ENCODE measurements at regions not wholly inside any gene's neighbourhood (a gene's known extent, or its start where the extent isn't known, plus 50 kb on each side); places are given as distances from the start of the nearest gene placed in this dataset.

DNA sequence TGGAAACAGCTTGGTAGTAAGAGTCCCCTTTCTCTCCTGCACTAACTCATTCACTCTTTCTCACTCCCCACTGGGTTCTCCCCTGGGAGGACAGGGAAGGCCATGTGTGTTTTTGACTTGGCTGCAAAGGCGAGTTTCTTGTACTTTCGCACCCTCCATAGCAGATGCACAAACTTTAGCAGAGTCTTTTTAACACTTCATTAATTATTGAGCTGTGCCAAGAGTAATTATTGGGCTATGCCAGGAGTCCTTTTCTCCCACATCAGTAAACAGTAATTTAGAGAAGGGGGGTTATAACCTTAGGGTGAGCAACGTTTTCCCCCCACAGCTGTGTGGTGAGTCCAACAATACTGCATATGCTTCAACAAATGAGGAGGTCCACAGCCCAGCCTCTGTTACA, 224.4 kb upstream of the ATP11B start:
- Histone ChIP-seq H3K4me1 (ENCODE audit: insufficient read depth, low read length) (peaks cover 48% of the 10 kb centered on the region), H3K4me3 (ENCODE audit: low read length) (no peak overlapping the region), H3K36me3 (ENCODE audit: insufficient read depth, low read length) (no peaks in the 10 kb centered on the region)

DNA sequence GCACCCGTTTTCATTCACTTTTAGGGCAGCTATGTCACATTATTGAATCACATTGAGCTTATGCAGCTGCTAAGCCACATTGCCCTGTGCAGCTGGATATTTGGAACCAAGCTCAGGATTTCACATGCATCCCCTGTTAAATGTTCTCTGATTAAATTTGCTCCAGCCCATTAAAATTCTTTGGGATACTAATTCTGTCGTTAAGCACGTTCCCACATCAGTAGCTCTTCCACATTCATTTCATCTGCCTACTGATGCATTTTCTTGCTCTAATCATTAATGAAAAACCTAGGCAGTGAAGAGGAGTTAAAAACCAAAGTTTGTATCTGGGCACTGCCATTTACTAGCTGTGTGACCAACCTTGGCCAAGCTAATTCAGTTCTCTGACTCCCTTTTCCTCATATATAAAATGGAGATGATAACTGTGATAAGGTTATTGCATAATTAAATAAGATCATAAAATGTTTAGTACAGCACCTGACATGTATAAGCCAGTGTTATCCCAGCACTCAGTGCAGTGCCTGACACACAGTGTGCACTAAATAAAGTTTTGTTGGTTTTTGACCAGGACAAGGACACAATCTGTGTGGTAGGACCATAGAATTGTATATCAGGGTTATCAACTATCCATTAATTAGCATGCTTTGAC, 222.2 kb upstream of the ATP11B start:
- H3K9me3 ChIP-seq (ENCODE audit: low read length): peaks cover 8% of the 10 kb centered on the region
- no peaks in the 10 kb centered on the region for H3K27me3 ChIP-seq (ENCODE audit: insufficient read depth, low read length)
- H3K4me3 ChIP-seq (ENCODE audit: low read length): no peak overlapping the region
- H2AFZ ChIP-seq (ENCODE audit: low read depth, low read length): no peak overlapping the region
- no peaks in the 10 kb centered on the region for H3K36me3 ChIP-seq (ENCODE audit: insufficient read depth, low read length)
- H3K4me1 ChIP-seq (ENCODE audit: insufficient read depth, low read length): peaks cover 39% of the 10 kb centered on the region

More for the DNA sequence above, 224.4 kb upstream of the ATP11B start:
- H2AFZ ChIP-seq (ENCODE audit: low read depth, low read length): no peak overlapping the region
- H3K27me3 ChIP-seq (ENCODE audit: insufficient read depth, low read length): no peaks in the 10 kb centered on the region
- peaks cover 4% of the 10 kb centered on the region for H3K9me3 ChIP-seq (ENCODE audit: low read length)

DNA sequence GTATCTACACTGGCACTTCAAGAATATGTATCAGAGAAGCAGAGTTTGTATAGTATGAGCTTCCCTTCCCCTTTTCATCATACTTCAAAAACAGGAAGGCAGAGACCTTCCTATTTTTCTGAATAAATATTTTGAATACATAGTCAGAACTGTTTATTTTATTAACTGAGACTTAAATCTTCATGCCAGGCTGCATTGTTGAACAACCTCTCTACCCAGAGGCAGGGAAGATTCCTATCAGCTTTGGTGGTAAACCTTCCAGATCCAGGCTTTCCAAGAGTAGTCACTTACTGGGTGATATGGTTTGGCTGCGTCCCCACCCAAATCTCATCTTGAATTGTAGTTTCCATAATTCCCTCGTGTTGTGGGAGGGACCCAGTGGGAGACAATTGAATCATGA, 217.4 kb upstream of the ATP11B start:
- Histone ChIP-seq H3K4me3 (ENCODE audit: low read length) (no peak overlapping the region), H3K4me1 (ENCODE audit: insufficient read depth, low read length) (no peaks in the 10 kb centered on the region), H3K36me3 (ENCODE audit: insufficient read depth, low read length) (no peaks in the 10 kb centered on the region), H3K27me3 (ENCODE audit: insufficient read depth, low read length) (no peaks in the 10 kb centered on the region), H2AFZ (ENCODE audit: low read depth, low read length) (no peak overlapping the region), H3K9me3 (ENCODE audit: low read length) (peaks cover 9% of the 10 kb centered on the region)

GRCh38 chr3:182583545-182583944, 209.8 kb upstream of the ATP11B start:
- Histone ChIP-seq H3K36me3 (ENCODE audit: insufficient read depth, low read length) (no peaks in the 10 kb centered on the region), H3K9me3 (ENCODE audit: low read length) (peaks cover 2% of the 10 kb centered on the region), H3K4me3 (ENCODE audit: low read length) (no peak overlapping the region), H3K4me1 (ENCODE audit: insufficient read depth, low read length) (no peaks in the 10 kb centered on the region), H3K27me3 (ENCODE audit: insufficient read depth, low read length) (no peaks in the 10 kb centered on the region), H2AFZ (ENCODE audit: low read depth, low read length) (no peak overlapping the region)

- Histone ChIP-seq H3K27me3 (ENCODE audit: insufficient read depth, low read length) (no peaks in the 10 kb centered on the region), H2AFZ (ENCODE audit: low read depth, low read length) (no peak overlapping the region), H3K36me3 (ENCODE audit: insufficient read depth, low read length) (no peaks in the 10 kb centered on the region), H3K4me1 (ENCODE audit: insufficient read depth, low read length) (no peaks in the 10 kb centered on the region), H3K9me3 (ENCODE audit: low read length) (no peaks in the 10 kb centered on the region), H3K4me3 (ENCODE audit: low read length) (no peak overlapping the region)
Measured at GRCh38 chr3:182585532-182586150, 207.7 kb upstream of the ATP11B start.

- no peak overlapping the region for H3K4me3 ChIP-seq (ENCODE audit: low read length)
- no peak overlapping the region for H2AFZ ChIP-seq (ENCODE audit: low read depth, low read length)
- no peaks in the 10 kb centered on the region for H3K36me3 ChIP-seq (ENCODE audit: insufficient read depth, low read length)
- no peaks in the 10 kb centered on the region for H3K4me1 ChIP-seq (ENCODE audit: insufficient read depth, low read length)
- no peaks in the 10 kb centered on the region for H3K27me3 ChIP-seq (ENCODE audit: insufficient read depth, low read length)
- H3K9me3 ChIP-seq (ENCODE audit: low read length): no peaks in the 10 kb centered on the region
Measured at GRCh38 chr3:182592747-182593146, 200.6 kb upstream of the ATP11B start.

DNA sequence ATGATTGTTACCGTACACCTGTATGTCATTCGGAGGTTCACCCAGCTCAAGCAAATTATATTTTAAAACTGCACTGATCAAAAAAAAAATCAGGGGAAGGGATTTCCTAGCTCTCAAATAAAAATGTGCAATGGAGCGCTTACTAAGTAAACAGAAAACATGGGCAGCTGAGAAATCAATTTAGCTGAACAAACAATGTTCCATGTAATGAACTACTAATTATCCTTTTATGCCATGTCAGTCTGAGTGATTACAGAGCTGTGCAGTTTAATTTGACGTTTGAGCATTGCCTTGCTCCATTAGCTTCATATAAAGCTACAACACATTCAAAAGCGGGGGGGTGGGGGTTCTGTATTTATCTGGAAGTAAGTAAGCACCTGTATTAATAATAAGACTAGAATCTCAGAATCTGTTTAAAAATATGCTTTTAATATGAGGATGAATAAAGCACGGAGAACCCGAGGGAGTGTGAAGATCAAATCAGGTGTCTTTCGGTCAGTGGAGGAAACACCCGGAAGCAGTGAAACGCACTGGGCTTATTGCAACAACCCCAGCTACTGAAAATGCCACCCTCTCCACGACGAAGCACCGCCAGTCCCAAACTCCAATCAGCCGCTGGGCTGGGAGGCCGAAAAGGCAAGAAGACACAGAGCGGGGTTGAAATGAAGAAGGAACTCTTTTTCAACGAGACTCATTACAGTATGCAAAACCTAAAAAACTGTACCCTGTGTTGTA, 196.5 kb upstream of the ATP11B start:
- H3K27me3 ChIP-seq (ENCODE audit: insufficient read depth, low read length): no peaks in the 10 kb centered on the region
- no peak overlapping the region for H3K4me3 ChIP-seq (ENCODE audit: low read length)
- no peaks in the 10 kb centered on the region for H3K4me1 ChIP-seq (ENCODE audit: insufficient read depth, low read length)
- no peaks in the 10 kb centered on the region for H3K36me3 ChIP-seq (ENCODE audit: insufficient read depth, low read length)
- H2AFZ ChIP-seq (ENCODE audit: low read depth, low read length): no peak overlapping the region
- no peaks in the 10 kb centered on the region for H3K9me3 ChIP-seq (ENCODE audit: low read length)

DNA sequence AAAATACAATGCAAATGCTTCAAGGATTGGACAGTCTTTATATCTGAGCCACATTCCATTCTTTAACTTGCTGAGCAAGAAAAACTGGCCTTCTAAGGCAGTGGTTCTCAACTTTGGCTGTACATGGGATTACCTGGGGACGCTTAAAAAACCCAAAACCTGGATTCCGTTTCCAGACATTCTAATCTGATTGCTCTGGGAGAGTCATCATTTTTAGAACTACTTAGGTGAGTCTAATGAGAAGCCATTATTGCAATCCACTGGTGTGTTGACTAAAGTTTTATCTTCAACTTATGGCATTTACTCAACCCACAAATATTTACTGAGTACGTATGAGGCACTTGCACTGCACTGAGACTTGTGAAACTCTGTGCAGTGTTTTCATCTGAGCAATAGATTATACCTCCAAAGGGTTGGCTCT, 195.7 kb upstream of the ATP11B start:
- Histone ChIP-seq H2AFZ (ENCODE audit: low read depth, low read length) (no peak overlapping the region), H3K4me1 (ENCODE audit: insufficient read depth, low read length) (no peaks in the 10 kb centered on the region), H3K4me3 (ENCODE audit: low read length) (no peak overlapping the region), H3K9me3 (ENCODE audit: low read length) (no peaks in the 10 kb centered on the region), H3K36me3 (ENCODE audit: insufficient read depth, low read length) (no peaks in the 10 kb centered on the region), H3K27me3 (ENCODE audit: insufficient read depth, low read length) (no peaks in the 10 kb centered on the region)

DNA sequence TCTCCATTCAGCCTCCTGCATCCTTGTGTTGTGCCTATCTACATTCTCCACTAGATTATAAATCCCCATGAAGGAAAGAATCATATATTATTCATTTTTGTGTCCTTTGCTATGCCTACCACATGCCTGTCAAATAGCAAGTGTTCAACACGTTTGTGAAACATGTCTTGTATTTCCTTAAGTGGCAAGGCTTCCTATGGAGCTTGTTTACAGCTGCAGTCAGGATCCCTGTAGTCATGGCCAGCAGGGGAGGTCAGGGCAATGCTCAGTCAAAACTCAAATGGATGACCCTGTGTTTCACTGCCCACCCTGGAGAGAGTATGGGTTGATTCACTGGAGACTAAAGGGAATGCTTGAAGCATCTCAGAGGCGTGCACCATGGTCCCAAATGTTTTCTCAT, 191.7 kb upstream of the ATP11B start:
- H3K36me3 ChIP-seq (ENCODE audit: insufficient read depth, low read length): no peaks in the 10 kb centered on the region
- H3K27me3 ChIP-seq (ENCODE audit: insufficient read depth, low read length): no peaks in the 10 kb centered on the region
- H3K9me3 ChIP-seq (ENCODE audit: low read length): no peaks in the 10 kb centered on the region
- no peak overlapping the region for H2AFZ ChIP-seq (ENCODE audit: low read depth, low read length)
- no peak overlapping the region for H3K4me3 ChIP-seq (ENCODE audit: low read length)
- H3K4me1 ChIP-seq (ENCODE audit: insufficient read depth, low read length): no peaks in the 10 kb centered on the region

GRCh38 chr3:182603501-182603900, 189.8 kb upstream of the ATP11B start:
- Histone ChIP-seq H3K36me3 (ENCODE audit: insufficient read depth, low read length) (no peaks in the 10 kb centered on the region), H2AFZ (ENCODE audit: low read depth, low read length) (no peak overlapping the region), H3K4me3 (ENCODE audit: low read length) (no peak overlapping the region), H3K27me3 (ENCODE audit: insufficient read depth, low read length) (no peaks in the 10 kb centered on the region), H3K9me3 (ENCODE audit: low read length) (no peaks in the 10 kb centered on the region), H3K4me1 (ENCODE audit: insufficient read depth, low read length) (no peaks in the 10 kb centered on the region)

- H3K36me3 ChIP-seq (ENCODE audit: insufficient read depth, low read length): no peaks in the 10 kb centered on the region
- H3K9me3 ChIP-seq (ENCODE audit: low read length): no peaks in the 10 kb centered on the region
- H3K4me1 ChIP-seq (ENCODE audit: insufficient read depth, low read length): peaks cover 2% of the 10 kb centered on the region
- no peak overlapping the region for H2AFZ ChIP-seq (ENCODE audit: low read depth, low read length)
- H3K4me3 ChIP-seq (ENCODE audit: low read length): no peak overlapping the region
- H3K27me3 ChIP-seq (ENCODE audit: insufficient read depth, low read length): no peaks in the 10 kb centered on the region
Measured at GRCh38 chr3:182605882-182606611, 187.3 kb upstream of the ATP11B start.

DNA sequence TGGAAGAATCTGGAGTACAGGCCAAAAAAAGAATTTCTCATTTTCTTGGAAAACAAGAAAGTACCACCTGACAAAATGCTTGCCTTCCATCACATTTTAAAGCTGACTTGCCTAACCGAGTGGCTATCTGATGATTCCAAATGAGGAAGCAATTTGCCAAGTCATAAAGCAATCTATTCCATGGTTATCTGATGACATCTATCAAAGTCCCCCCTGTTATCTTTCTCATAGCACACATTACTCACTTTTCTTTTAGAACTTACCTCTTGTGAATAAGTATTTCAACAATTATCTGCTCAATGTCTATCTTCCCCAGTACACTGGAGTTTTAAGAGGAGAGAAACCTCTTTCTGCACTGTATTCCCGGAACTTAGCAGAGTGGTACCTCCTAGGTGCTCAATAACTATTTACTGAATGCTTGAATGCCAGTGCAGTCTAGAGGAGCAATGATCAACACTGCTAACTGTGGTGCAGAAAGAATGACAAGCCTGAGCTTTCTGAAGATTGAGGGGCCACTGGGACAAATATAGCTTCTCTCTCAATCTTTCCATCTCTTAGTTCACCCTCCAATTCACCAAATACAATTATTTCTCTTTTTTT, 186.3 kb upstream of the ATP11B start:
- H3K36me3 ChIP-seq (ENCODE audit: insufficient read depth, low read length): no peaks in the 10 kb centered on the region
- peaks cover 2% of the 10 kb centered on the region for H3K4me1 ChIP-seq (ENCODE audit: insufficient read depth, low read length)
- H3K27me3 ChIP-seq (ENCODE audit: insufficient read depth, low read length): no peaks in the 10 kb centered on the region
- H3K9me3 ChIP-seq (ENCODE audit: low read length): no peaks in the 10 kb centered on the region
- no peak overlapping the region for H2AFZ ChIP-seq (ENCODE audit: low read depth, low read length)
- H3K4me3 ChIP-seq (ENCODE audit: low read length): no peak overlapping the region

- Histone ChIP-seq H3K36me3 (ENCODE audit: insufficient read depth, low read length) (no peaks in the 10 kb centered on the region), H3K9me3 (ENCODE audit: low read length) (no peaks in the 10 kb centered on the region), H3K4me3 (ENCODE audit: low read length) (no peak overlapping the region), H3K4me1 (ENCODE audit: insufficient read depth, low read length) (peaks cover 2% of the 10 kb centered on the region), H2AFZ (ENCODE audit: low read depth, low read length) (no peak overlapping the region), H3K27me3 (ENCODE audit: insufficient read depth, low read length) (no peaks in the 10 kb centered on the region)
Measured at GRCh38 chr3:182608832-182609231, 184.5 kb upstream of the ATP11B start.
